Mucosa of stomach (tissue), 1 donor: ENCODE measurements at regions not wholly inside any gene's neighbourhood (a gene's known extent, or its start where the extent isn't known, plus 50 kb on each side); places are given as distances from the start of the nearest gene placed in this dataset.

Source experiments
- H3K27me3 ChIP-seq: one replicate; pipeline ENCODE4 v1.7.0; 2013; ENCODE audit warnings: mild to moderate bottlenecking, low read length; ENCODE audit not compliant: control insufficient read depth, insufficient read depth
- H3K36me3 ChIP-seq: one replicate; pipeline ENCODE4 v1.7.0; 2013; ENCODE audit warnings: low read length; ENCODE audit not compliant: control insufficient read depth, insufficient read depth
- H3K4me1 ChIP-seq: one replicate; pipeline ENCODE4 v1.7.0; 2013; ENCODE audit warnings: mild to moderate bottlenecking, low read length; ENCODE audit not compliant: control insufficient read depth, insufficient read depth
- H3K4me3 ChIP-seq: one replicate; pipeline ENCODE4 v1.7.0; 2013; ENCODE audit warnings: low read length
- H3K9ac ChIP-seq: one replicate; pipeline ENCODE4 v1.7.0; 2013; ENCODE audit warnings: mild to moderate bottlenecking, low read length, moderate library complexity
- H3K9me3 ChIP-seq: one replicate; pipeline ENCODE4 v1.7.0; 2013; ENCODE audit warnings: mild to moderate bottlenecking, low read length, moderate library complexity; ENCODE audit not compliant: control insufficient read depth
- donor health status: Pancreatic carcinoma.

DNA sequence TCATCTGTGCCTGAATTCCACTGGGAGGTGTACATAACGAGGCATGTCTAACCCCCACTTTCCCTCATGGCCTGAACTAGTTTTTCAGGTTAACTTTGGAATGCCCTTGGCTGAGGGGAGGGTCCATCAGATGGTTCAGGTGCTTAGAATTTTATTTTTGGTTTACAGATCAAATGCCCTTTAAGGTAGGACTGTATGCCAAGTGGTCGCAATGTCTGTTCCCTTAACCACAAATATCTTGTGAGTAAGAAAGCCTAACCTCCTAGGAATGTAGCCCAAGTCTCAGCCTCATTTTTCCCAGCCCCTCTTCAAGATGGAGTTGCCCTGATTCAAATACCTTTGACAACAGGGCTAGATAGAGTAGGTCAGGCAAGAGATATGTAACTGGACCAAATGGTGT lies 78.4 kb downstream of the RNASET2 start:
- Histone ChIP-seq H3K36me3 (no peaks in the 10 kb centered on the region), H3K4me3 (no peak overlapping the region), H3K4me1 (no peaks in the 10 kb centered on the region), H3K9me3 (no peaks in the 10 kb centered on the region), H3K9ac (no peak overlapping the region), H3K27me3 (peaks cover 6% of the 10 kb centered on the region)

DNA sequence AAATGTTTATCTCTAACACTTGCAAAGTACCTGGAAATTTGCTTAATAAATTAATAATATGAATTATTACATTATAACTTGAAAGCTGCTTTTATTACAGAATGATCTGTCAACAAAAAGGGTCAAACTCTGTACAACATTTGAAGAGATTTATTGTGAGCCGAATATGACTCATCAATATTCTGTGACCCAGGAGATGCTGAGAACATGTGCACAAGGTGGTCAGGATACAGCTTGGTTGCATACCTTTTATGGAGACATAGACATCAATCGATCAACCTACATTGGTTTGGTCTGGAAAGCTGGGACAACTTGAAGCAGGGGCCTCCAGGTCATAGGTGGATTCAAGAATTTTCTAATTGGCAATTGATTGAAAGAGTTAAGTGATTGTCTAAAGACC lies 79.0 kb downstream of the RNASET2 start:
- no peaks in the 10 kb centered on the region for H3K4me1 ChIP-seq
- H3K4me3 ChIP-seq, result no peak overlapping the region
- no peaks in the 10 kb centered on the region for H3K36me3 ChIP-seq
- no peaks in the 10 kb centered on the region for H3K9me3 ChIP-seq
- no peak overlapping the region for H3K9ac ChIP-seq
- peaks cover 6% of the 10 kb centered on the region for H3K27me3 ChIP-seq

DNA sequence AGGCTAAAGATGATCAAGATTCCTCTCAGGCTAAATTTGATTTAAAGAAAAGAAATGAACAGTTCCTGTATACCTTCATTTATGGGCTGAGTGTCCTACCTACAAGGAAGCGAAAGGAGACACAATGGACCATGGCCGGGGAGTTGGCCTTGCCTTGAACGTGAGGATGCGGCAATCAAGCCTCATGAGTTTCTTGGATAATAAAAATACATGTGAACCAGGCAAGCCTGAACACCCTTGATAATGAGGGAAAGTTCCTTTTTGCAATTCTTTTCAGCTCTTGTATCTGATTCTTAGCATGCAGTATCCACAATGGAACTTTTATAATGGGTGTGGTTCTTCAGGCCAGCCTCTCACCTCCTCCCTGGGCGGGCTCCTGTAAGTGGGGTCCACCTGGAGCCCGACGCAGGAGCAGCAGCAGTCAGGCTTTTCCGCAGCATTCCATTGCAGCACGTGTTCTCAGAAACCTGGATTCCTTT lies 83.8 kb downstream of the RNASET2 start:
- Histone ChIP-seq H3K36me3 (no peaks in the 10 kb centered on the region), H3K4me3 (no peak overlapping the region), H3K9me3 (no peaks in the 10 kb centered on the region), H3K4me1 (no peaks in the 10 kb centered on the region), H3K9ac (no peak overlapping the region), H3K27me3 (peaks cover 6% of the 10 kb centered on the region)

DNA sequence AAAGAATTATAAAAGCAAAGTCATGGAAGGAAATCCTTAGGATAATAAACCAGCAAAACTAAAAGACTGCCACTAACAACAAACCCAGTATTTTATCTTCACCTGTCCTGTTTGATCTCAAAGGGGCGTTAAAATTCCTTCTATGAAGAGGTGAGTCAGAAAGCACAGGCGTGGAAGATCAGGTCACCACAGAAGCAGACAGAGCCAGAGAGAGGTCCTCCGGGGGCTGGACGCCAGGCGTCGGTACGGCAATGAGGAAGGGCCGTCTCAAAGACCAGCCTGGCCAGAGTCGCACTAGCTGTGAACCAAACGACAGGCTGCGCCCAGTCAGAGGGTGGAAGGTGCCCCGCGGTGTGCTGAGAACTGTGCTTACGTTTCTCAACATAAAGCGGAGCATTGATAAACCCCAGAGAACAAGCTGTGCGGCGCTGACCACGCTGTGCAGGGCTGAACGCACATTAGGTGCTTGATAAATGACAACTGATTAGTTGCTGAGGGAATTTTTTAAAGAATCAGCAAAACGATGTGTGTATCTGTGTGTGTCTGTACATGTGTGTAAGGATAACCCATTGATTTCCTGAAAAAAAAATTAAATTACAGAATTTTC lies 85.6 kb downstream of the RNASET2 start:
- no peak overlapping the region for H3K4me3 ChIP-seq
- H3K36me3 ChIP-seq, result no peaks in the 10 kb centered on the region
- no peaks in the 10 kb centered on the region for H3K4me1 ChIP-seq
- no peaks in the 10 kb centered on the region for H3K9me3 ChIP-seq
- H3K9ac ChIP-seq, result no peak overlapping the region
- H3K27me3 ChIP-seq, result peaks cover 6% of the 10 kb centered on the region

DNA sequence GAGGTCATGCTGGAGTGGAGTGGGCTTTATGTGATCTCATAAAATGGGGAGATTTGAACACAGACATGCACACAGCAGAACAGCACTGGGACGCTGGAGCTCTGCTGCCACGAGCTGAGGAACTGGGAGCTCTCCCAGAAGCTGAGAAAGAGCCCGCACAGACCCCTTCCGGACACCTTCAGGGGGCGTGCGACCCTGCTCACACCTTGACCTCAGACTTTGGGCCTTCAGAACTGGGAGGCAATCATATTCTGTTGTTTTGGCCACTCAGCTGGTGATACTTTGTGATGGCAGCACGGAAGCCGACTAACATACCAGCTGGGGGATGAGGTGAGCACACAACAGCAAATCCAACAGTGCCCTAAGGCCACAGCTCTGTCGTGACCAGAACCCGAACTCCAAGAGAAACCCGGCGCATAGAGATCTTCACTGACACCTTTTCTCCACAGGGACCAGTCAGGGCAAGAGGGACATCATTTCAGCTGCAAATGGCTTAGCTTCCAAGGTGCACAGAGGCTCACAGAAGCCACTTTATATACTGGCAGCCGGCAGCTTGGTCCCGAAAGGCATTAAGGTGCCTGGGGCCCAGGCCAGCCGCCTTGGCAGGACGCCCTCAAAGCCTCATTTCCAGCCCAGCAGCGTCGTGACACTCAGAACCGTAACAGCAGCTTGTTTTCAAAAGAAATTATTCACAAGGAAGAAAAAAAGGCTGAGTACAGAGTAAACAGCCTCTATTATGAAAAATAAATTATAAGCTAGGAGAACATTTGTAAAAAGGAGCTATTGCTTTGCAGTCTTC lies 89.3 kb downstream of the RNASET2 start:
- Histone ChIP-seq H3K36me3 (no peaks in the 10 kb centered on the region), H3K4me3 (no peak overlapping the region), H3K27me3 (peaks cover 13% of the 10 kb centered on the region), H3K9ac (no peak overlapping the region), H3K9me3 (no peaks in the 10 kb centered on the region), H3K4me1 (peaks cover 6% of the 10 kb centered on the region)

DNA sequence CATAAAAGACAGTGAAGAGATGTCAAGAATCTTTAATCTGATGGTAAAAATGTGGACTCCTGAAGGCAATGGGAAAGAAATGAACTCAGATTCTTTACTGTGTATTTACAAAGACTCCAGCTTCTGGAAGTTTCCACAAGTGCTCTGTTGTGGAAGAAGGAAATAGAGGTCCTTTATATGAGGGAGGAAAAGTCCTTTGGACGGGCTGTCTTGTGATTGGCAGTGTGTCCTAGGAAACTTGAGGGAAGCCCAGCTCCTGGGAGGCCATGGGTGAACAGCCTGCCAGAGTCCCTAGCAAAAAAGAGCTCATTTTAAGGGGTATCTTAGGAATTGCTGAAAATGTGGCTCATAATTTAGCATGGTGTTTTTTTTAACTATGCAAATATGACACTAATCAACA lies 92.0 kb downstream of the RNASET2 start:
- H3K27me3 ChIP-seq, result peaks cover 30% of the 10 kb centered on the region
- H3K9ac ChIP-seq, result no peak overlapping the region
- H3K36me3 ChIP-seq, result no peaks in the 10 kb centered on the region
- H3K4me3 ChIP-seq, result no peak overlapping the region
- H3K9me3 ChIP-seq, result no peaks in the 10 kb centered on the region
- H3K4me1 ChIP-seq, result peaks cover 6% of the 10 kb centered on the region

GRCh38 chr6:166862978-166863530 lies 93.3 kb downstream of the RNASET2 start:
- no peaks in the 10 kb centered on the region for H3K36me3 ChIP-seq
- H3K4me1 ChIP-seq, result peaks cover 6% of the 10 kb centered on the region
- no peak overlapping the region for H3K9ac ChIP-seq
- H3K27me3 ChIP-seq, result peaks cover 30% of the 10 kb centered on the region
- no peaks in the 10 kb centered on the region for H3K9me3 ChIP-seq
- no peak overlapping the region for H3K4me3 ChIP-seq

DNA sequence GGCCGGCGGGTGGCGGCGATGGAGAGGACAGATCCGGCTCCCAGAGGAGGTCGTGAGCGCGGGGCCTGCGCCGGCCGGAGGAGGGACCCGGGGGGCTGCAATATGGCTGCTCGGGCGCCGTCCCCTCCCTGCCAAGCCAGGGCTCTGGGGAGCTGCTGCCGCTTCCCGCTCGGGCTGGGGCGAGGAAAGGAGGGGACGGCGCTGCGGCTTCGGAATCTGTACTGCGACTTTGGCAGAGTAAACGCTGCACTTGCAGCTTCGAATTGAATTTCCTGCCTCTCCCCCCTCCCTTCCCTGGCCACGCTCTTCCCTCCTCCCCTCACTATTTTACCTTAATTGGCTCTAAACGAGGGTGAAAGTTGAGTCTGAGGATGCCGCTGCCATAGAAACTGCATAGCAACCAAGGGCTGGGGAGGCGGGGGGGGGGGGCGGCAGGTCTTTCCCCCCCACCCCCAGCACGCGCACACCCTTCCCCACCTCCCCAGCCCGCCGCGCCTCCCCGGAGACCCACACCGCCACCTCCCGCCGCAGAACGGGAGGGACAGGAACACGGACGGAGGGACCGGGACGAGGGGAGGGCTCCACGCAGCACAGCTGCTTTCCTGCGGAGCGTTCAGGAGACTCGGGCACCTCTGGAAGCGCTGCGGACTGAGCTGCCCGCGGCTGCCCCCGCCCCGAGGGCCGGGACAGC lies 93.9 kb downstream of the RNASET2 start:
- Histone ChIP-seq H3K9me3 (no peaks in the 10 kb centered on the region), H3K27me3 (peaks cover 30% of the 10 kb centered on the region), H3K36me3 (no peaks in the 10 kb centered on the region), H3K9ac (no peak overlapping the region), H3K4me3 (peak overlapping the region; percentile 36), H3K4me1 (peaks cover 6% of the 10 kb centered on the region)

- Histone ChIP-seq H3K4me3 (peak overlapping the region; percentile 36), H3K36me3 (no peaks in the 10 kb centered on the region), H3K27me3 (peaks cover 30% of the 10 kb centered on the region), H3K9ac (no peak overlapping the region), H3K4me1 (peaks cover 6% of the 10 kb centered on the region), H3K9me3 (no peaks in the 10 kb centered on the region)
Observed at GRCh38 chr6:166861961-166862286, 94.4 kb downstream of the RNASET2 start.

- H3K4me1 ChIP-seq, result peaks cover 6% of the 10 kb centered on the region
- H3K27me3 ChIP-seq, result peaks cover 30% of the 10 kb centered on the region
- no peak overlapping the region for H3K4me3 ChIP-seq
- H3K9me3 ChIP-seq, result no peaks in the 10 kb centered on the region
- no peak overlapping the region for H3K9ac ChIP-seq
- H3K36me3 ChIP-seq, result no peaks in the 10 kb centered on the region
Observed at GRCh38 chr6:166861304-166861703, 95.0 kb downstream of the RNASET2 start.

- H3K36me3 ChIP-seq, result no peaks in the 10 kb centered on the region
- H3K27me3 ChIP-seq, result peaks cover 30% of the 10 kb centered on the region
- H3K4me3 ChIP-seq, result no peak overlapping the region
- H3K9ac ChIP-seq, result no peak overlapping the region
- peaks cover 6% of the 10 kb centered on the region for H3K4me1 ChIP-seq
- no peaks in the 10 kb centered on the region for H3K9me3 ChIP-seq
Observed at GRCh38 chr6:166860392-166860791, 96.0 kb downstream of the RNASET2 start.

DNA sequence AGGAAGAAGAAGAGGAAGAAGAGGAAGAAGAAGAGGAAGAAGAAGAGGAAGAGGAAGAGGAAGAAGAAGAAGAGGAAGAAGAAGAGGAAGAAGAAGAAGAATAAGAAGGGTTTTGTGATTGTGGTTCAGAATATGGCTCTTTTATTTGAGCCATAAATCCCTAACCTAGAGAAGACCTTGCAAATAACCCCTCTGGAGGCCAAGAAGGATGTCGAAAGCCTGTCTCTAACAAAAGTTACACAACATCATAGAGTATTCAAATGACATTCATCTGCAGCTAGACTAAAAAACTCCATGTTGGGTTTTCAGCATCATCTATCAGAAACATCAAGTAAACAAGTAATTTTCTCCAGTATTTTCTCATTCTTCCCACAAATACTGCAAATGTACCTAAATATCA lies 100.9 kb downstream of the RNASET2 start:
- H3K4me3 ChIP-seq, result no peak overlapping the region
- H3K9ac ChIP-seq, result no peak overlapping the region
- no peaks in the 10 kb centered on the region for H3K9me3 ChIP-seq
- no peaks in the 10 kb centered on the region for H3K36me3 ChIP-seq
- no peaks in the 10 kb centered on the region for H3K4me1 ChIP-seq
- H3K27me3 ChIP-seq, result peaks cover under 1% of the 10 kb centered on the region
